ENCODE measurements at regions not wholly inside any gene's neighbourhood (a gene's known extent, or its start where the extent isn't known, plus 50 kb on each side); places are given as distances from the start of the nearest gene placed in this dataset.

DNA sequence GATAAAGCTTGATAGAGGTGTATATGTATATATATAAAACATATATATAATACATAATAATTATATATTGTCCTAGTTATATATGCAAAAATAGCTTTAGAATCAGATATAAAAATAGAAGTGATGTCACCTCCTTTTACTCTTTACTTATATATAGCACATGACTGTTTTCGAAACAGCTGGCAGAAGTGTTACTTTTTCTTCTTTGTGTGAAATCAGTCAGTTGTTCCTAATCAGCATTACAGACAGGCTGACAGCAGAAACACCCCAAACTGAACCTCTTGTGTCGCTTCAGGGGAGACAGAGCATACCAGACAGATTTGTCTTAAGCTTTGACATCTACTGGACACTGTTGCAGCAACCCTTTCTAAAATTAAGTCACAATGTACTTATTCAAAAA lies 684.9 kb upstream of the CELF2 start:
- TF ChIP-seq, protein P1, sequence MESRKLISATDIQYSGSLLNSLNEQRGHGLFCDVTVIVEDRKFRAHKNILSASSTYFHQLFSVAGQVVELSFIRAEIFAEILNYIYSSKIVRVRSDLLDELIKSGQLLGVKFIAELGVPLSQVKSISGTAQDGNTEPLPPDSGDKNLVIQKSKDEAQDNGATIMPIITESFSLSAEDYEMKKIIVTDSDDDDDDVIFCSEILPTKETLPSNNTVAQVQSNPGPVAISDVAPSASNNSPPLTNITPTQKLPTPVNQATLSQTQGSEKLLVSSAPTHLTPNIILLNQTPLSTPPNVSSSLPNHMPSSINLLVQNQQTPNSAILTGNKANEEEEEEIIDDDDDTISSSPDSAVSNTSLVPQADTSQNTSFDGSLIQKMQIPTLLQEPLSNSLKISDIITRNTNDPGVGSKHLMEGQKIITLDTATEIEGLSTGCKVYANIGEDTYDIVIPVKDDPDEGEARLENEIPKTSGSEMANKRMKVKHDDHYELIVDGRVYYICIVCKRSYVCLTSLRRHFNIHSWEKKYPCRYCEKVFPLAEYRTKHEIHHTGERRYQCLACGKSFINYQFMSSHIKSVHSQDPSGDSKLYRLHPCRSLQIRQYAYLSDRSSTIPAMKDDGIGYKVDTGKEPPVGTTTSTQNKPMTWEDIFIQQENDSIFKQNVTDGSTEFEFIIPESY (IDR thresholded peaks at IDR 0.05; ENCODE audit: extremely low read depth, insufficient replicate concordance, low read length), result no peak
- TF ChIP-seq, protein P2, sequence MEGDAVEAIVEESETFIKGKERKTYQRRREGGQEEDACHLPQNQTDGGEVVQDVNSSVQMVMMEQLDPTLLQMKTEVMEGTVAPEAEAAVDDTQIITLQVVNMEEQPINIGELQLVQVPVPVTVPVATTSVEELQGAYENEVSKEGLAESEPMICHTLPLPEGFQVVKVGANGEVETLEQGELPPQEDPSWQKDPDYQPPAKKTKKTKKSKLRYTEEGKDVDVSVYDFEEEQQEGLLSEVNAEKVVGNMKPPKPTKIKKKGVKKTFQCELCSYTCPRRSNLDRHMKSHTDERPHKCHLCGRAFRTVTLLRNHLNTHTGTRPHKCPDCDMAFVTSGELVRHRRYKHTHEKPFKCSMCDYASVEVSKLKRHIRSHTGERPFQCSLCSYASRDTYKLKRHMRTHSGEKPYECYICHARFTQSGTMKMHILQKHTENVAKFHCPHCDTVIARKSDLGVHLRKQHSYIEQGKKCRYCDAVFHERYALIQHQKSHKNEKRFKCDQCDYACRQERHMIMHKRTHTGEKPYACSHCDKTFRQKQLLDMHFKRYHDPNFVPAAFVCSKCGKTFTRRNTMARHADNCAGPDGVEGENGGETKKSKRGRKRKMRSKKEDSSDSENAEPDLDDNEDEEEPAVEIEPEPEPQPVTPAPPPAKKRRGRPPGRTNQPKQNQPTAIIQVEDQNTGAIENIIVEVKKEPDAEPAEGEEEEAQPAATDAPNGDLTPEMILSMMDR (IDR thresholded peaks at IDR 0.05 in 2 of 3, conservative IDR thresholded peaks at IDR 0.05 in 1 of 3; ENCODE audit: borderline replicate concordance in 1 of 3, insufficient read depth in 1 of 3, low read depth in 2 of 3, low read length in 2 of 3), result no peak
- TF ChIP-seq FOSL1 (IDR thresholded peaks at IDR 0.05; ENCODE audit: low read depth) (no peak), POLR2A (IDR thresholded peaks at IDR 0.05; ENCODE audit: borderline replicate concordance, extremely low read depth, insufficient read depth, insufficient read length) (no peak), EZH2 (IDR thresholded peaks at IDR 0.05) (no peak)
- TF ChIP-seq, protein P3, sequence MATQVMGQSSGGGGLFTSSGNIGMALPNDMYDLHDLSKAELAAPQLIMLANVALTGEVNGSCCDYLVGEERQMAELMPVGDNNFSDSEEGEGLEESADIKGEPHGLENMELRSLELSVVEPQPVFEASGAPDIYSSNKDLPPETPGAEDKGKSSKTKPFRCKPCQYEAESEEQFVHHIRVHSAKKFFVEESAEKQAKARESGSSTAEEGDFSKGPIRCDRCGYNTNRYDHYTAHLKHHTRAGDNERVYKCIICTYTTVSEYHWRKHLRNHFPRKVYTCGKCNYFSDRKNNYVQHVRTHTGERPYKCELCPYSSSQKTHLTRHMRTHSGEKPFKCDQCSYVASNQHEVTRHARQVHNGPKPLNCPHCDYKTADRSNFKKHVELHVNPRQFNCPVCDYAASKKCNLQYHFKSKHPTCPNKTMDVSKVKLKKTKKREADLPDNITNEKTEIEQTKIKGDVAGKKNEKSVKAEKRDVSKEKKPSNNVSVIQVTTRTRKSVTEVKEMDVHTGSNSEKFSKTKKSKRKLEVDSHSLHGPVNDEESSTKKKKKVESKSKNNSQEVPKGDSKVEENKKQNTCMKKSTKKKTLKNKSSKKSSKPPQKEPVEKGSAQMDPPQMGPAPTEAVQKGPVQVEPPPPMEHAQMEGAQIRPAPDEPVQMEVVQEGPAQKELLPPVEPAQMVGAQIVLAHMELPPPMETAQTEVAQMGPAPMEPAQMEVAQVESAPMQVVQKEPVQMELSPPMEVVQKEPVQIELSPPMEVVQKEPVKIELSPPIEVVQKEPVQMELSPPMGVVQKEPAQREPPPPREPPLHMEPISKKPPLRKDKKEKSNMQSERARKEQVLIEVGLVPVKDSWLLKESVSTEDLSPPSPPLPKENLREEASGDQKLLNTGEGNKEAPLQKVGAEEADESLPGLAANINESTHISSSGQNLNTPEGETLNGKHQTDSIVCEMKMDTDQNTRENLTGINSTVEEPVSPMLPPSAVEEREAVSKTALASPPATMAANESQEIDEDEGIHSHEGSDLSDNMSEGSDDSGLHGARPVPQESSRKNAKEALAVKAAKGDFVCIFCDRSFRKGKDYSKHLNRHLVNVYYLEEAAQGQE (IDR thresholded peaks at IDR 0.05; ENCODE audit: low read depth), result no peak

All from HCT116 (cell line).